GM12864 (cell line): ENCODE measurements at regions not wholly inside any gene's neighbourhood (a gene's known extent, or its start where the extent isn't known, plus 50 kb on each side); places are given as distances from the start of the nearest gene placed in this dataset.
"Not testable (repeated sequence)": the region's sequence is repeated elsewhere in the genome, so short reads cannot be mapped to it uniquely, and the experiment has no call there.

ENCODE experiments used
- DNase-seq: peaks from one replicate; pipeline ENCODE4 v3.0.0-alpha.2; 2011; ENCODE audit warnings: low read depth
- H3K4me3 ChIP-seq: 2 replicates; pipeline ENCODE4 v1.5.1; 2011; ENCODE audit warnings: mild to moderate bottlenecking, low read depth, low read length, control low read depth
- TF ChIP-seq, protein P1 (sequence below): IDR thresholded peaks from 2 replicates; pipeline ENCODE4 v1.5.1; 2011; ENCODE audit warnings: low read depth, mild to moderate bottlenecking, moderate library complexity, low read length, control low read depth, inconsistent platforms; ENCODE audit errors: missing control alignments

DNA sequence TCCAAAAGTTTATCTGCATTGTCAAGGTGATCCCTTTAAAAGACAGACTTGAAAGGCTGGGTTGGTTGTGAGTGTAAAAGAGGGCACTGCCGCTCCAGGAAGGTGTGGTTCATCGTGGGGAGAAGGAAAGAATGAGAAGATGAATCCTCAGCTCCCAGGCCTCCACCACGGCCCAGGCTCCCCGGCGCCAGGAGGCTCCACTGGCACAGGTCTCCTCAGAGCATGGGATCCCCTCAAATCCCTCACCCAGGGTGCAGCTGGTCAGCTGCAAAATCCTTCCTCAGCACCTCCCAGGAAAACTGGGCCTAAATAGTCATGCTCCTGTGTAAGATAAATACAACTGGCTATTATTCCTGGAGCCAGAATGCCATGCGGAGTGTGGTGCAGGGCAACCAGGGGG, 221.1 kb downstream of the ZNF516 start:
- TF ChIP-seq, protein P1, sequence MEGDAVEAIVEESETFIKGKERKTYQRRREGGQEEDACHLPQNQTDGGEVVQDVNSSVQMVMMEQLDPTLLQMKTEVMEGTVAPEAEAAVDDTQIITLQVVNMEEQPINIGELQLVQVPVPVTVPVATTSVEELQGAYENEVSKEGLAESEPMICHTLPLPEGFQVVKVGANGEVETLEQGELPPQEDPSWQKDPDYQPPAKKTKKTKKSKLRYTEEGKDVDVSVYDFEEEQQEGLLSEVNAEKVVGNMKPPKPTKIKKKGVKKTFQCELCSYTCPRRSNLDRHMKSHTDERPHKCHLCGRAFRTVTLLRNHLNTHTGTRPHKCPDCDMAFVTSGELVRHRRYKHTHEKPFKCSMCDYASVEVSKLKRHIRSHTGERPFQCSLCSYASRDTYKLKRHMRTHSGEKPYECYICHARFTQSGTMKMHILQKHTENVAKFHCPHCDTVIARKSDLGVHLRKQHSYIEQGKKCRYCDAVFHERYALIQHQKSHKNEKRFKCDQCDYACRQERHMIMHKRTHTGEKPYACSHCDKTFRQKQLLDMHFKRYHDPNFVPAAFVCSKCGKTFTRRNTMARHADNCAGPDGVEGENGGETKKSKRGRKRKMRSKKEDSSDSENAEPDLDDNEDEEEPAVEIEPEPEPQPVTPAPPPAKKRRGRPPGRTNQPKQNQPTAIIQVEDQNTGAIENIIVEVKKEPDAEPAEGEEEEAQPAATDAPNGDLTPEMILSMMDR = no peak
- DNase-seq = no peak
- no peak overlapping the region for H3K4me3 ChIP-seq

DNA sequence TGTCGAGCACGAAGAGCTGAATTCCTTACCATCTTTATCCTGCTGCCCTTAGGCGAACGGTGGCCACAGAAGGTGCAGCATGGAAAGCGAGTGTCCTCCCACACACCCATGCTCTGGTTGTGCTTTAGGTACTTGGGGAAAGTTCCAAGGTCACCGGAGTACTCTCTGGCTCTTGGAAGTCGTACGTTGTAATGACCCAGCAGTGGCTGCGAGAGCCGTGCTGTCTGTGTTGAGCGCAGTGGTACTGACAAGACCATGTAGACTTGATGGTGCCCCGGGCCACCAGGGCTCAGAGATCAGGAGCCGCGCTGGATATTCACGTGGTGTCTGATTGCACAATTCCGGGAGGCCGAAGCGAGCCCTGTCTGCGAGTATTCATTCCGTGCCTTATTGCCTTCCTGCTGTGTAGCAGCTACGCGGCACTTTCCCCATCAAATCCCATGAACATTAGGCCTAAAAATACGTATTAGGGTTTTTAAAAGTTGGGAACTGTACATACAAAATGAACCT, 222.0 kb downstream of the ZNF516 start:
- TF ChIP-seq, protein P1 = no peak
- H3K4me3 ChIP-seq = no peak overlapping the region
- no peak for DNase-seq

DNA sequence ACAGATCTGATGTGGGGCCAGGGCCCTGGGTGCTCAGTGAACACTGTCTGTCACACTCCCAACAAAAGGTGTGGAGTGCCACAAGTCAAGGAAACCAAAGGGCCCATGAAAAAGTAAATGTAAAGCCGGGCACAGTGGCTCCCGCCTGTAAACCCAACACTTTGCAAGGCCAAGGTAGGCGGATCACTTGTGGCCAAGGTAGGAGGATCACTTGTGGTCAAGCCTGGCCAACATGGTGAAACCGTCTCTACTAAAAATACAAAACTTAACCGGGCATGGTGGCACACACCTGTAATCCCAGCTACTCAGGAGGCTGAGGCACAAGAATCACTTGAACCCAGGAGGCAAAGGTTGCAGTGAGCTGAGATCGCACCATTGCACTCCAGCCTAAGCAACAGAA, 227.6 kb downstream of the ZNF516 start:
- not testable (repeated sequence) for DNase-seq, H3K4me3 ChIP-seq

DNA sequence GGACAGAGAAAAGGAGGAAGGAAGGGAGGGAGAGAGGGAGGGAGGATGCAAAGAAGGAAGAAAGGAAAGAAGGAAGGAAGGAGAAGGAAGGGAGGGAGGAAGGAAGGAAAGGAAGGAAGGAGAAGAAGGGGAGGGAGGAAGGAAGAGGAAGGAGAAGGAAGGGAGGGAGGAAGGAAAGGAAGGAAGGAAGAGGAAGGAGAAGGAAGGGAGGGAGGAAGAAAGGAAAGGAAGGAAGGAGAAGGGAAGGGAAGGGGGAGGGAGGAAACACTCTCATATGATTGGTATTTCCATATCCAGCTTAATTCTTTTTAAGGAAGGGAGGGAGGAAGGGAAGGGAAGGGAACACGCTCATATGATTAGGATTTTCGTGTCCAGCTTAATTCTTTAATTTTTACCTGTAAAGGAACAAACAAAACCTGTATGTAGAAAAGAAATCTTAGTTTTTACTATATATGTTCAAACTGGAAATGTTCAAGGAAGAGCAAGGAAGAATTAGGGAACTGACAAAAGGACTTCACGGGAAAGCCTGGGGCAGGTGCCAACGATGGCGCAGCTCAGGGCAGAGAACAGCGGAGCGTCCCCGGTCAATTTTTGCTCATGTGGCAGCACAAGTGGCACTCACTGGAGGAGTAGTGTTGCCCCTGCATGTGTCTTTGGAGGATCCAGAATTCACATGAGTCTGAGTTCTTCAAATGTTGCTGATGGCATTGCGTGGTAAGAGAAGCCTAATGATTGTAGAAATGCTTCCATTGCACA, 228.6 kb downstream of the ZNF516 start:
- H3K4me3 ChIP-seq = no peak overlapping the region
- TF ChIP-seq, protein P1 = no peak
- no peak for DNase-seq

DNA sequence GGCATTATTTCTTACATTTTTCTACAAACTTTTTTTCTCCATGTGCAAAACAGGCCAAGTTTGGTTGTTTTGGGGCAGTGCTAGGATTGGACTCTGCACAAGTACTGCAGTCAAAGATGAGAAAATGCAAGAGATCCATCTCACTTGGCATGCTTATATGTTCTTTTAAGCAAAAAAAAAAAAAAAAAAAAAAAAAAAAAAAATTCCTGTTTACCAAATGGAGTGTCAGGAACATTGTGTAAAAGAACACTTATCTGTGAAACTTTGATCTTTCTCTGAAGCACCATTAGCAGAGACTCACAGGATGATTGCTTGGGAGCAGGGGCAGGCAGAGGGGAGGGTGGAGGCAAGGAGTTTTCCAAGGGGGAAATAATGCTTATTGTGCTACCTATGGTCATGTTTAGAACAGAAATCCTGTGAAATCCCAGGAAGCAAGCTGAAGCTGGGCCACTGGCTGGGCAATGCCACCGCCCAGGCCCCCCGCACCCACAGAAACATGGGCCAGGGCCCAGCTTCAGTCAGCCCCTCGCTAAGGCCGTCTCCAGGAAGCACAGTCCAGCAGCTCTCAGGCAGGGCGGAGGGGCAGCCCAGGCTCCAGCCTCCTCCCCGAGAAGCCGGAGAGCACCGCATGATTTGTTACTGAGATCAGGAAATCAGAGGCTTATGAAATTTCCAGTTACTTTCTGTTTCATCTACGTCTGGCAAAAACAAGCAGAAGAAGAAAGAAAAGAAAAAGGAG, 229.4 kb downstream of the ZNF516 start:
- no peak overlapping the region for H3K4me3 ChIP-seq
- TF ChIP-seq, protein P1 = no peak
- DNase-seq = no peak

DNA sequence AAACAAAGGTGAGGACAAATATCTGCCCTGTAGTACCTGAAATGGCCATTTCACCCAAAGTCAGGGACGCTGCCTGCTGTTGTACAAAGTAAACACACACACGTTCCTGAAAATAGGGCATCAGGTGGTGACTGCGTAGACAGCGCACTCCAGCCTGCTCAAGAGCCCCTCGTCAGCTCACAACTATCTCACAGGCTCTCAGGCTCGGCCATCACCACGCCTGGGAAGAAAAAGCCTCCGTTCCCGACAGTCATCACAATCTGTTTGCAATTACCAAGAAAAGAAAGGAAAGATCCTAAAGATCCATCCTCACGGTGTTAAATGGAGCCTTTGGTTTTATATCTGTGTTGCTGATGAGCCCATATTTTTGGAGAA, 230.2 kb downstream of the ZNF516 start:
- DNase-seq = no peak
- no peak overlapping the region for H3K4me3 ChIP-seq
- TF ChIP-seq, protein P1 = no peak

DNA sequence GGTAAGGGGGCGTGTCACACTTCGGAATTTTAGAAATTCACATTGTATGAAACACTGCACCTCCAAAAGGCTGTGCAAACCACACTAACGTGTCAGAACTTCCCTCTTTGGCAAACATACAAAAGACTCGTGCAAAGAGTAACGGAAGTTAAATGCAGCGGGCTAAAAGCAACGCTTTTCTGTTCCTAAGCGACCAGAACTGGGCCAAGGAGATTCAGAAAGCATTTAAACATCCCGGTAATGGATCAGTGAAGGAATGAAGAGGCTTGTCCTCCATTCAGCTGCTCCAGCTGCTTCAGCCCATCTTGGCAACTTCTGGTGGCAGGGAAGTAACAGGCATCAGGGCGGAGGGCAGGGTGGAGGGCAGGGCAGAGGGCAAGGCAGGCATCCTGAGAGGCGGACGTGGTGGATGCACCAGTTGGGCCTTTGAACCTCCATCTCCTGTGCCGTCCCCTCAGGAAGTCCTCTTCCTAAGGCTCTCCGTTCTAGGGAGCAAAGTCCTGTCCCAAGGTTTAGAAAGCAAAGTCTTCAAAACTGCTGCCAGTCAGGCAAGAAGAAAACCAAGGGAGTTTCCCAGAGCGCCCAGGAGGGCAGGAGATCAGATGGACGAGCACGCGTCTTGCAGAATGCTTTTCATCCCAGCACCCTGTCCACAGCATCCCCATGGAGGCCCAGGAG, 230.7 kb downstream of the ZNF516 start:
- TF ChIP-seq, protein P1 = no peak
- no peak overlapping the region for H3K4me3 ChIP-seq
- DNase-seq = no peak
